Loucy (cell line): ENCODE measurements at regions not wholly inside any gene's neighbourhood (a gene's known extent, or its start where the extent isn't known, plus 50 kb on each side); places are given as distances from the start of the nearest gene placed in this dataset.

Experiments
- H2AFZ ChIP-seq: fragments of 200-600 bp; sonication (generic); 2 replicates; pipeline ENCODE4 v1.6.0; 2016; ENCODE audit warnings: antibody characterized with exemption, mild to moderate bottlenecking, low read length, moderate library complexity
- H3F3A ChIP-seq: fragments of 200-600 bp; 2 replicates; pipeline ENCODE4 v1.6.0; 2016; ENCODE audit warnings: antibody characterized with exemption, low read depth, mild to moderate bottlenecking
- H3K27me3 ChIP-seq: fragments of 200-600 bp; sonication (generic); 2 replicates; pipeline ENCODE4 v1.6.1; 2014; ENCODE audit warnings: low read length, mild to moderate bottlenecking; ENCODE audit not compliant: insufficient read depth, poor library complexity, severe bottlenecking
- H3K36me3 ChIP-seq: fragments of 200-600 bp; sonication (generic); 2 replicates; pipeline ENCODE4 v1.6.1; 2016; ENCODE audit warnings: low read length; ENCODE audit not compliant: insufficient read depth
- H3K4me1 ChIP-seq: fragments of 200-600 bp; sonication (generic); 2 replicates; pipeline ENCODE4 v1.5.1; 2014; ENCODE audit warnings: low read length, mild to moderate bottlenecking; ENCODE audit not compliant: insufficient read depth, poor library complexity, severe bottlenecking
- H3K4me2 ChIP-seq: fragments of 200-600 bp; sonication (generic); 2 replicates; pipeline ENCODE4 v1.6.0; 2014; ENCODE audit warnings: antibody characterized with exemption, low read length, low read depth, mild to moderate bottlenecking; ENCODE audit not compliant: poor library complexity, severe bottlenecking
- H3K4me3 ChIP-seq: fragments of 200-600 bp; sonication (generic); 2 replicates; pipeline ENCODE4 v1.5.1; 2014; ENCODE audit warnings: low read length, mild to moderate bottlenecking, mixed read lengths; ENCODE audit not compliant: poor library complexity, severe bottlenecking
- H3K79me2 ChIP-seq: fragments of 200-600 bp; sonication (generic); 2 replicates; pipeline ENCODE4 v1.6.1; 2014; ENCODE audit warnings: low read length; ENCODE audit not compliant: insufficient read depth
- H3K9ac ChIP-seq: fragments of 200-600 bp; sonication (generic); 2 replicates; pipeline ENCODE4 v1.6.0; 2014; ENCODE audit warnings: mild to moderate bottlenecking, low read depth, low read length, moderate library complexity; ENCODE audit not compliant: poor library complexity, severe bottlenecking
- H3K9me2 ChIP-seq: fragments of 200-600 bp; sonication (generic); replicated peaks from 2 replicates; pipeline ENCODE4 v1.6.1; 2016; ENCODE audit warnings: low read depth, low read length, mixed read lengths
- H3K9me3 ChIP-seq: fragments of 200-600 bp; sonication (generic); 2 replicates; pipeline ENCODE4 v1.6.1; 2014; ENCODE audit warnings: mild to moderate bottlenecking, antibody characterized with exemption, low read length, low read depth; ENCODE audit not compliant: insufficient read depth
- H4K20me1 ChIP-seq: fragments of 200-600 bp; sonication (generic); 2 replicates; pipeline ENCODE4 v1.6.0; 2014; ENCODE audit warnings: antibody characterized with exemption, low read length, mild to moderate bottlenecking; ENCODE audit not compliant: insufficient read depth, poor library complexity, severe bottlenecking
- CTCF ChIP-seq: fragments of 200-600 bp; sonication (generic); conservative IDR thresholded peaks from 2 replicates; pipeline ENCODE4 v1.5.1; 2014; ENCODE audit warnings: mild to moderate bottlenecking, antibody characterized with exemption, low read length
- EZH2phosphoT487 ChIP-seq: fragments of 200-600 bp; IDR thresholded peaks from 2 replicates; pipeline ENCODE4 v1.6.1; 2018; ENCODE audit warnings: antibody characterized with exemption, mild to moderate bottlenecking, moderate library complexity, borderline replicate concordance

GRCh38 chr14:65819569-65819968, 407.0 kb downstream of the FUT8 start:
- Histone ChIP-seq H3K4me3 (no peak overlapping the region), H2AFZ (no peak overlapping the region), H4K20me1 (no peaks in the 10 kb centered on the region), H3K27me3 (no peaks in the 10 kb centered on the region), H3K36me3 (no peaks in the 10 kb centered on the region), H3K9ac (no peak overlapping the region), H3K4me1 (peaks cover 5% of the 10 kb centered on the region), H3K9me3 (no peaks in the 10 kb centered on the region), H3K79me2 (no peaks in the 10 kb centered on the region), H3K9me2 (no peaks in the 10 kb centered on the region), H3F3A (no peaks in the 10 kb centered on the region), H3K4me2 (no peak overlapping the region)
- no peak for TF ChIP-seq EZH2phosphoT487
- TF ChIP-seq CTCF, result no peak

- Histone ChIP-seq H2AFZ (no peak overlapping the region), H3K36me3 (no peaks in the 10 kb centered on the region), H3K4me2 (no peak overlapping the region), H4K20me1 (no peaks in the 10 kb centered on the region), H3K79me2 (no peaks in the 10 kb centered on the region), H3K27me3 (no peaks in the 10 kb centered on the region), H3K4me3 (no peak overlapping the region), H3K9me3 (no peaks in the 10 kb centered on the region), H3K4me1 (peaks cover 6% of the 10 kb centered on the region), H3F3A (no peaks in the 10 kb centered on the region), H3K9me2 (no peaks in the 10 kb centered on the region), H3K9ac (no peak overlapping the region)
- TF ChIP-seq EZH2phosphoT487 (no peak), CTCF (no peak)
Measured at GRCh38 chr14:65821224-65821753, 408.8 kb downstream of the FUT8 start.

GRCh38 chr14:65824285-65824977, 411.9 kb downstream of the FUT8 start:
- no peak overlapping the region for H3K4me3 ChIP-seq
- no peaks in the 10 kb centered on the region for H3K27me3 ChIP-seq
- H3K4me1 ChIP-seq, result peaks cover 6% of the 10 kb centered on the region
- H4K20me1 ChIP-seq, result no peaks in the 10 kb centered on the region
- peak overlapping the region; percentile 5 for H3K4me2 ChIP-seq
- no peaks in the 10 kb centered on the region for H3K79me2 ChIP-seq
- H3K9ac ChIP-seq, result no peak overlapping the region
- TF ChIP-seq CTCF, result peak; percentile 96
- TF ChIP-seq EZH2phosphoT487, result no peak
- H3K9me2 ChIP-seq, result no peaks in the 10 kb centered on the region
- peak overlapping the region; percentile 86 for H2AFZ ChIP-seq
- H3K36me3 ChIP-seq, result no peaks in the 10 kb centered on the region
- H3F3A ChIP-seq, result no peaks in the 10 kb centered on the region
- no peaks in the 10 kb centered on the region for H3K9me3 ChIP-seq
